ENCODE measurements at regions not wholly inside any gene's neighbourhood (a gene's known extent, or its start where the extent isn't known, plus 50 kb on each side); places are given as distances from the start of the nearest gene placed in this dataset.

DNA sequence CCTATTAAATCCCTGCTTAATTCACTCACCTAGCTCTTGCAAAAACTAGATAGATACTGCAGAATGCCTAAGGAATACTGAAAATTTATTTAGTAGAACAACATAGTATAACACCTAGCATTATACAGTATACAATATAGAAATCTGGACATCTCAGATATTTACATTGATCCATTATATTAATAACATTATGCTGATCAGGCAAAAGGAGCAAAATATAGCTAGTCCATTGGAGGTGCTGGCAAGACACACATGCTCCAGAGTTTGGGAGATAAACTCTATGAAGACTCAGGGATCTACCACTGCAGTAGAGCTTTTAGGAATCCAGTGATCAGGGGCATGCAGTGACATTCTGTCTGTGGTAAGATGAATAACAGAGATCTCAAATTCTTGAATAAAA lies 357.6 kb downstream of the TBC1D4 start:
- DNase-seq: no peak

DNA sequence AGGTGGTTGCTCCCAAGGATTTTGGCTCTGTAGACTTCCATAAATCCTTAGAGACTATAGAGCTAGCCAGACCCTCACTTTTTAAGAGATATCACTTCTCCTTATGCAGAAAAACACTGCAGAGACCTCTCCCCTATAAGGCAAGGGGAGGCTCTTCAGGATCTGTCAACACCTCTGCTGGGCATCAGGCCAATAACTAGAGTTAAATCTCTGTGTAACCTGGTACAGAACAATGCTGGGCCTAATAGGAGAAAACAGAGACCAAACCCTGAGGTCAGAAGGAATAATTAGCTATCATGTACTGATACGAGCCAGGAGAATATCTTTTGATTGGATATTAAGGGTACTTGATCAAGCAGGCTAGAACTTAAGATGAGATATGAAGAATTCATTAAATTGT lies 358.5 kb downstream of the TBC1D4 start:
- DNase-seq: no peak

GRCh38 chr13:75120085-75120484 lies 361.9 kb downstream of the TBC1D4 start:
- no peak for DNase-seq

DNA sequence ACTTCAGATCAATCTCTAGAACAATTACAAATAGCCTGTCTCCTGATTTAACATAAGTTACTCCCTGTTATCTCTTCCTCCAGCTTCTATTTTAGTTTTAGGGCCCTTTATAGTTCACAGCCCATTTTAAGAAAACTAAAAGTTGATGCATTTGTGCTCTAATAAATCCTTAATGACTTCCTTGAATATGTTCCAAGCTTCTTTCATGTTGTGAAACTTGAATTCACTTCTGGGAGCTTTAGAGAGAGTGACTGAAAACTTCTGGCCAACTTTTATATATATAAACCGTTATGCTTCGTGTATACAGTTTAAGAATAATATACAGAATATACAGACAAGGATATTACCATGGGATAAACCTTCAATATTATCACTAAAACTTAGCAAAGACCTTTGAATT lies 366.8 kb downstream of the TBC1D4 start:
- DNase-seq: no peak

DNA sequence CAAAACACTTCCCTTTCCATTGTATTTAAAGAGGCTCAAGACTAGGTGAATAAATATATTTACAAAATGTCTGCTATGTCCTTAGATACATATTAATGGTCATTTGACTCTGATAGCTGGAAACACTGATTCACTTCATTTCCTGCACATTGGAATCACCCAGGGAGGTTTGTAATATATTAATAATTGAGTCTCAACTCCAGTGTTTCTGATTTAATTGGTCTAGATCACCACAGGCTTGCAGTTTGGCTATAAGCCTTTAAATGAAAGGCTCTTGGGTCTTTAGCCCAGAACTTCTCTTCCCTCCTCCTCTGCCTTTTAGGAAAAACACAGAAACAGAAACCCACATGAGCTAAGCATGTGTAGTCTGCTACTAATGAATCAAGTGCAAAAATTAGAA lies 378.0 kb downstream of the TBC1D4 start:
- DNase-seq: no peak

- DNase-seq: no peak
These were observed 379.8 kb downstream of the TBC1D4 start for GRCh38 chr13:75102001-75102716.

DNA sequence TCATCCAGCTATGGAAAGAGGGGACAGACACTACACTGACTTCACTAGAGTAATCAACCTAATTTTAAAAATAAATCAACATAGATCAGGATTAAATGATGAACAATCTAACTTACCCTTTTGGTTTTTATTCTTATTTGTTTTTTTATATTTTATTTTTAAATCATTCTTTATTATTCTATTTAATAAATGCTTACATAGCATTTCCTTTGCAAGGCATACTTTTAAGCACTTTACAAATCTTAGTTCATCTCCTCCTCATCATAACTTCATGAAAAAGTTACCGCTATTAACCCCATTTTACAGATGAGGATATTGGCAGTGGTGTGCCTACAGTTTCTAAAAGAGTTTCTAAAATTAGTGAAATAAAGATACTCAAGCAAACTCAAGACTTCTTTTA lies 380.6 kb downstream of the TBC1D4 start:
- DNase-seq: no peak

GRCh38 chr13:75092143-75092542 lies 389.8 kb downstream of the TBC1D4 start:
- DNase-seq: no peak

DNA sequence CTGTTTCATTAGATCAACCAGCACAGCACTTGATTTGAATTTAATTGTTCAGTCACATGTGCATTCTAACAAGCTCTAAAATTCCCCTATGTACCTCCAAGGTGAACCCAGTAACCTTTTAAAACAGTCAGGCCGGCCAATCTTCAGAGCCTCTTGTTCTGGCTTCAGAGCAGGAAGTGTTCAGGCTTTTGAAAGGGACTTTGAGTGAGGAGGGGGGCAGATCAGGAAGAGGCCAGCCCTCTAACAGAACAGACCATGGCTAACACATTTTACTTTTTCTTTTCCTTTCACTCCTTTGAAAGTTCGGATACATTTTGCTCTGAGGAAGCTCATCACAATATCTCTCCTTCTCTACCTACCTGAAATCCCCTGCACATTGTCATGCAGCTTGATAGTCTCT lies 390.3 kb downstream of the TBC1D4 start:
- no peak for DNase-seq

DNA sequence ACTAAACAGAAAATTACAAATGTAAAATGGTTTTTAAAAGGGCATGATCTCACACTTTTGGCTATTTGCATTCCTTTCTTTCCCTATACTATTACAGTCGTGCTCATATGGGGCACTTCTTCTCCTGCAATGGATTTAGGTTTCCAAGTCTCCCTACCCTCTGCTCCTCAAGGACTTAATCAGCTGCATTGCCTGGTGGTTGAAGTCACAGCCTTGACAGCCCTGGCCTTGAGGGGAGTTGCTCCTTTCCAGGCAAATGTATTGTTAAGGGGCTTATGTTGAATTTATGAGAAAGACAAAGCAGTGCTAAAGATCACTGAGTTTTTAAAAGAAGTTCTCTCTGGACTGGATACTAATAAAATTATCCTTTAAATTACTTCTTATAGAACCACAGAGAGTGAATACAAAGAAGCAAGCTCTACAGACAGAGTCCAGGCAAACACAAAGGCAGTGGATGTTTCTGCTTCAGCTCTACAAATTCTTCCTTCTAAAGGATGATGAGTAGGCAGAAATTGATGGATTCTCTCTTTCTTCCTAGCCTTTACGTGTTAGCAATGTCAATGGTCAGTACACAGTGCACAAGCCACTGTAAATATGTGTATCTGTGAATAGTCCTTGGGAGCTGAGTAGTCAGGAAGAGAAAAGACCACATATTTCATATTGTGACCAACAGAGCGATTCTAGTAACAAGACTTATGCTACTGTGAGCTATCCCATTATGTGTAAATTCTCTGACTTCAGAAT lies 390.9 kb downstream of the TBC1D4 start:
- DNase-seq: no peak

DNA sequence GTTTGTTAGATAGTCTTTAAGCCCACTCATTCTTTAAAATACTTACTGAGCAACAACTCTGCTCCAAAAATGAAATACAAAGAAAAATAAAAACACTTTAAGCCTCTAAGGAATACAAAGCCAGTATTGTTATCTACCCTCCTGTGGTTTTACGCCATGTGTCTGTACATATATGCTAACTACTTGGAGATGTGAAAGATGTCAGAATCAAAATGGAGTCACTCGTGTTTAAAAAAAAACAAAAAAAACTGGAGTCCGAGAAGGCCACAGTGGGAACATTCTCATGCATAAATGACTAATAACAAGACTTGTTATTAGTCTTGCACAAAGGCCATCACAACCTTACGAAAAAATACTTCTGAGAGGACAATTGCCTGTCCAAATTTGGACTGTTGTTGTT lies 393.1 kb downstream of the TBC1D4 start:
- no peak for DNase-seq

DNA sequence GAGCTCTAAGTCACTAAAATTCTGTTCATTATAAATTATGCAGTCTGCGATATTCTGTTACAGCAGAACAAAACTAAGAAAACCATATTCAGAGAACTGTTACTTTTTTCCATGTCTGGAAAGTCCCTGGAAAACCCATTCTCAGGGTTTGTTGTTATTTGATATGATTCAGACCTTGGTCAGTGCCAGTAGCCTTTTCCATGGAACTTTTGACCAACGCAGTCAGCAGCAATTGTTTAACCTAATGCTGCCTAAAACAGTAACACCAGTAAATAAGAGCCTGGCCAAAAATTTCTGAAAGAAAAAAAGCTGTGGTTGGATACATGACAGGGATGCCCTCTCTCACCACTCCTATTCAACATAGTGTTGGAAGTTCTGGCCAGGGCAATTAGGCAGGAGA lies 402.7 kb downstream of the TBC1D4 start:
- DNase-seq: no peak

GRCh38 chr13:75076476-75076875 lies 405.5 kb downstream of the TBC1D4 start:
- DNase-seq: no peak

DNA sequence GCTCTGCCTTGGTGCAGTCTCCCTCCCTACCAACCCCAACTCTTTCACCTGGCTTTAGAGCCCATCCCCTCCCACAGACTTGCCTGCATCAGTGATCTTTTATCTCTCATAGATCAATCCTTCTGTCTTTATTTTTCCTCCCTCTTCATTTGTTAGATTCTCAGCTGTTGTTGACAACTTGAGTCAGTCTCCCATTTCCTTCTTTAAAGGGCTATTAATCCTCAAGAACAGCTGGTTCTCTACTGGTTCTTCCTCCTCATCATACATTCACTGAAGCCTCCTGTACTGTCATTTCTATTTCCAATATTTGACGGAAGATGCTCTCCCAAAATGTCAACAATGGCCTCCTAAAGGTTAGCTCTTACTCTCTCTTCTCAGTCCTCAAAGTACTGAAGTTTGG lies 408.2 kb downstream of the TBC1D4 start:
- no peak for DNase-seq

- DNase-seq: no peak
These were observed 409.1 kb downstream of the TBC1D4 start for GRCh38 chr13:75072891-75073290.

DNA sequence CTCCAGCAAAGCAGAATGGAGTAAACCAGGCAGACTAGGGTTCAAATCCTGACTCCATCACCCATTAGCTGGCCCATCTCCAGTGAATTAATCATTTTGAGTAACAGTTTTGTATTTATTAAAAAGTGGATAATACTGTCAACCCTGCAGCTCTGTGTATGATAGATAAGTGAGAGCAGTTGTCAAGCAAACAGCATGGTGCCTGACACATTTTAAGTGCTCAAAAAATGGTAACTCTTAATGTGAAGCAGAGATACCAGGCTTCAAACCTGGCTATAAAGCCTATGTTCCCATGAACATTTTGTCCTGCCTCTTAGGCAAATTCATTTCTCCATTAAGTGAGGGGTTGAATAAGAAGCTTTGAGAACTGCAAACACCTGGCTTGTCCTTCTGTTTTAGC lies 409.6 kb downstream of the TBC1D4 start:
- no peak for DNase-seq

- DNase-seq: no peak
These were observed 410.2 kb downstream of the TBC1D4 start for GRCh38 chr13:75071796-75072195.

DNA sequence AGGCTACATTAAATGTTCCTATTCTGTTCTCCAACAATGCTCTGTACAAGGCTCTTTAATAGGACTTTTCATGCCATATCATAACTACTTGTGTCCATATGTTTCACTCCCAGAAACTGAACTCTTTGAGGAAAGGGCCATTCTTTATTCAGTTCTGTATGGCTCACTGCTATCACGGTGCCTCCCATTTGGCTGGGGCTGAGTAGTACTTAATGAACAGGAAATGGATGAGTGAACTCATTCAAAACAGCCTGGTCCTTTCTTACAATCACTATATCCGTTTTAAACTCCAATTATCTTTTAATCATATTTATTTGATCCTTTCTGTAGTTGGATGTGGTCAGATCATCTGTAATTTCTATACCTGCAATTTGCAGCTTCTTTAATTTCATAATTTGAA lies 410.6 kb downstream of the TBC1D4 start:
- DNase-seq: no peak

DNA sequence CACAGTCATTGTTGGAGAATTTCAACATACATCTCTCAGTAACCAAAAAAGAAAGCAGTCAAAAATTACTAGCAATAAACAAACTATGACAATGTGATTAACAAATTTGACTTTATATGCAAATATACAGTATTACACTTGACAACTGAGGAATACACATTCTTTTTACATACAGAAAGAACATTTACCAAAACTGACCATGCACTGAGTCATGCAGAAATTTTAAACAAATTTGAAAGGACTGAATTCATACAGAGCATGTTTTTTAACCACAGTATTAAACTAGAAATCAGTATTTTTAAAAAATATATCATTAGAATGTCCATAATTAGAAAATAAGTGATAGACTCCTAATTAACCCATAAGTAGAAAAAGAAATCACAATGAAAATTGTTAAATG lies 420.1 kb downstream of the TBC1D4 start:
- no peak for DNase-seq

DNA sequence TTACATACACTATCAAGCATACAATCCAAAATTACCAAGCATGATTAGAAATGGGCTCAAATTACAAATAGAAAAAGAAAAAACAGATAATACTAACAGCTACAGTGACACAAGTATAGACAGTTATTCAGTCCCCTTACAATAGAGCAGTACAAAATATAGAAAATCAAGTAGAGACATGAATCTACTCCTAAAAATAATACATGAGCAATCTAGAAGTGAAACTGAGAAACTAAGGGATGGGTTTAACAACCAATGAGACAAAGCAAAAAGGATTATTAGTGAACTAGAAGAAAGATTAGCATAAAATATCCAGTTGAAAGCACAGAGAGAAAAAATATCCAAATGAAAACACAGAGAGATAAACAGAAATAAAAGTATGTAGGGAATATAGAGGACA lies 426.7 kb downstream of the TBC1D4 start:
- DNase-seq: no peak

DNA sequence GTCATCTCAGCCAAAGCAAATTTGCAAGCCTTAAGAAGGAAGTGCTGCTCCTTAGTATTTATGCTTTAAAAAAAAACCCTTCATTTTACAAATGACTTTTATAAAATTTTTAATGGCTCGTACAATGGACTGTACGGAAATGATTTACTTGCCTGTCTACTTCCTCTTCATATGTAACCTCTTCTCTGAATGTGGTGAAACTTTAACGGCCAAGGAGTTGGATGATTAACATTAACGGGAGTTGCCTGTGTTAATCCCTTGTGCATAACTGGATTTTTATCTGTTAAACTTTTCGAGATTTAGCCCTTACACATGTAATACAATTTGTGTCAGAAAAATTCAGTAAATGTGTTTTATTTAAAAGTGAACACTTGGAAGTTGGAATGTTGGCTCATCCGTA lies 429.4 kb downstream of the TBC1D4 start:
- no peak for DNase-seq

DNA sequence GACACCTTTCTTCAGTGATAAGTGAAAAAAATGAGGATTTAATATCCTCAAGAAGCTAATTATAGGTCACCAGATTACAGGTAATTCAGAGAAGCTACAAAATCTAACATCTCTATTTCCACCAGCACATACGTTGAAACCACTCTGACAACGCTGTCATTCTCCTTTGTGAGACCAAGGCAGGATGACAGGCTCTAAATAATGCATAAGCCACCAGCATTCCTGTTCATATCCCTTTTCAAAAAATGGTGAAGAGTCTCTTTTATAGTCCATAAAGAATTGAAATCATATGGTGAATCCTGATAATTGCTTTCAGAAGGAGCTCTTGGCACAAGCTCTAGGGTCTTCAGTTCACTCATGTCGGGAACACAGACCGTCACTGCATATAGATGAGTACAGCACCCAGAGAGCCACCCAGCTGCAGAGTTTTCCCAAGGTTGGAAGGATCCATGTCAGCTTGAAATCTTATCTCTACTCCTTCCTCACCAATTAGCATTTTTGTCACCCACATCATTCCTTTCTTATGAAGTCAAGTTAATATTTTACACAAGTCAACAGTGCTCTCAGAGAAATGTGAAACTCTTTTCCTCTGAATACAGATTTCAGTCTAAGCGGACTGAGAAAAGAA lies 431.4 kb downstream of the TBC1D4 start:
- DNase-seq: no peak

GRCh38 chr13:75049735-75050335 lies 432.1 kb downstream of the TBC1D4 start:
- no peak for DNase-seq

DNA sequence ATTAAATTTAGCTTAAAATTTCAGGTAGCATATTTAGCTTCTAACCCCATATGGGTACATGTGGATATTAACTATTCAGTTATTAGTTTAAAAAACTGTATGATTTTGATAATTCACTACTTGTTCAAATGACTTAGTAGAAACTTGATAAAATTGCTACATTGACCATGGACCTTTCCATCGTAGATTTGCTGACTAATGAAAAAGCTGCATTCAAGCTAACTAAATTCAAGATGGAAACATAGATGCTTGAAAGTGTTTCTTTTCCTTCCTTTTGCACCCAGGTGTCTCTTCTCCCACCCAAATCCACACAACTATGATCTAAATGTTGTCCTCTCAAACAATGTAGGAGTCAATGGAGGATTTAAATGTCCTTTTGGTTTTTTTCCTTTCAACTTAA lies 439.2 kb downstream of the TBC1D4 start:
- DNase-seq: no peak
